ENCODE measurements at regions not wholly inside any gene's neighbourhood (a gene's known extent, or its start where the extent isn't known, plus 50 kb on each side); places are given as distances from the start of the nearest gene placed in this dataset.

GRCh38 chr4:179695175-179695574 is 2252.9 kb upstream of the AGA start:
- no peak for TF ChIP-seq CTCF (IDR thresholded peaks at IDR 0.05; ENCODE audit: insufficient read depth, low read length)
- no peak for TF ChIP-seq GABPA (IDR thresholded peaks at IDR 0.05; ENCODE audit: low read depth)
- TF ChIP-seq POLR2AphosphoS5 (IDR thresholded peaks at IDR 0.05; ENCODE audit: low read depth): no peak
- no peak for TF ChIP-seq REST (IDR thresholded peaks at IDR 0.05; ENCODE audit: insufficient replicate concordance, low read depth)

Measured in HL-60 (cell line).